Astrocyte (in vitro differentiated cells and primary cell): ENCODE measurements at regions not wholly inside any gene's neighbourhood (a gene's known extent, or its start where the extent isn't known, plus 50 kb on each side); places are given as distances from the start of the nearest gene placed in this dataset.

Experiments used
- EZH2 ChIP-seq: IDR thresholded peaks from 2 replicates; pipeline ENCODE4 v1.6.1; 2012; ENCODE audit warnings: mild to moderate bottlenecking, low read length, inconsistent platforms; ENCODE audit not compliant: insufficient read depth
- TF ChIP-seq, protein P1 (sequence below): IDR thresholded peaks from 2 replicates; pipeline ENCODE4 v1.5.1; 2011; ENCODE audit warnings: low read depth, mild to moderate bottlenecking, inconsistent platforms, low read length, moderate library complexity; ENCODE audit not compliant: insufficient read depth

- TF ChIP-seq, protein P1, sequence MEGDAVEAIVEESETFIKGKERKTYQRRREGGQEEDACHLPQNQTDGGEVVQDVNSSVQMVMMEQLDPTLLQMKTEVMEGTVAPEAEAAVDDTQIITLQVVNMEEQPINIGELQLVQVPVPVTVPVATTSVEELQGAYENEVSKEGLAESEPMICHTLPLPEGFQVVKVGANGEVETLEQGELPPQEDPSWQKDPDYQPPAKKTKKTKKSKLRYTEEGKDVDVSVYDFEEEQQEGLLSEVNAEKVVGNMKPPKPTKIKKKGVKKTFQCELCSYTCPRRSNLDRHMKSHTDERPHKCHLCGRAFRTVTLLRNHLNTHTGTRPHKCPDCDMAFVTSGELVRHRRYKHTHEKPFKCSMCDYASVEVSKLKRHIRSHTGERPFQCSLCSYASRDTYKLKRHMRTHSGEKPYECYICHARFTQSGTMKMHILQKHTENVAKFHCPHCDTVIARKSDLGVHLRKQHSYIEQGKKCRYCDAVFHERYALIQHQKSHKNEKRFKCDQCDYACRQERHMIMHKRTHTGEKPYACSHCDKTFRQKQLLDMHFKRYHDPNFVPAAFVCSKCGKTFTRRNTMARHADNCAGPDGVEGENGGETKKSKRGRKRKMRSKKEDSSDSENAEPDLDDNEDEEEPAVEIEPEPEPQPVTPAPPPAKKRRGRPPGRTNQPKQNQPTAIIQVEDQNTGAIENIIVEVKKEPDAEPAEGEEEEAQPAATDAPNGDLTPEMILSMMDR, result no peak
- TF ChIP-seq EZH2, result no peak
Measured at GRCh38 chr6:3646616-3647362, 104.7 kb downstream of the PXDC1 start.
